Hepatocyte (in vitro differentiated cells): ENCODE measurements at regions not wholly inside any gene's neighbourhood (a gene's known extent, or its start where the extent isn't known, plus 50 kb on each side); places are given as distances from the start of the nearest gene placed in this dataset.

ENCODE experiments used
- DNase-seq: peaks from one replicate; pipeline ENCODE4 v3.0.0-alpha.2; 2016; ENCODE audit warnings: low spot score
- H2AFZ ChIP-seq: fragments of 200-600 bp; sonication (generic); 2 replicates; pipeline ENCODE4 v1.6.0; 2016; ENCODE audit warnings: antibody characterized with exemption, mild to moderate bottlenecking
- H3K27ac ChIP-seq: fragments of 200-600 bp; sonication (generic); 2 replicates; pipeline ENCODE4 v1.5.1; 2016; ENCODE audit warnings: mild to moderate bottlenecking
- H3K27me3 ChIP-seq: fragments of 200-600 bp; sonication (generic); 2 replicates; pipeline ENCODE4 v1.6.1; 2016
- H3K36me3 ChIP-seq: fragments of 200-600 bp; sonication (generic); replicated peaks from 2 replicates; pipeline ENCODE4 v1.5.1; 2016; ENCODE audit warnings: low read depth; ENCODE audit not compliant: insufficient read depth
- H3K4me1 ChIP-seq: fragments of 200-600 bp; sonication (generic); 2 replicates; pipeline ENCODE4 v1.5.1; 2016; ENCODE audit warnings: mild to moderate bottlenecking, moderate library complexity; ENCODE audit not compliant: insufficient read depth
- H3K4me2 ChIP-seq: fragments of 200-600 bp; sonication (generic); 2 replicates; pipeline ENCODE4 v1.6.0; 2016
- H3K4me3 ChIP-seq: fragments of 200-600 bp; sonication (generic); 2 replicates; pipeline ENCODE4 v1.5.1; 2016; ENCODE audit warnings: mild to moderate bottlenecking
- H3K79me2 ChIP-seq: fragments of 200-600 bp; sonication (generic); 2 replicates; pipeline ENCODE4 v1.6.0; 2017; ENCODE audit warnings: mild to moderate bottlenecking
- H3K9me2 ChIP-seq: fragments of 200-600 bp; sonication (generic); replicated peaks from 2 replicates; pipeline ENCODE4 v1.6.0; 2017; ENCODE audit warnings: mild to moderate bottlenecking; ENCODE audit not compliant: insufficient read depth
- H3K9me3 ChIP-seq: fragments of 200-600 bp; sonication (generic); 2 replicates; pipeline ENCODE4 v1.5.1; 2016; ENCODE audit warnings: low read depth, mild to moderate bottlenecking
- H4K20me1 ChIP-seq: fragments of 200-600 bp; sonication (generic); 2 replicates; pipeline ENCODE4 v1.6.0; 2016; ENCODE audit warnings: mild to moderate bottlenecking; ENCODE audit not compliant: insufficient read depth, poor library complexity, severe bottlenecking
- EZH2 ChIP-seq: fragments of 200-600 bp; sonication (generic); IDR thresholded peaks from 2 replicates; pipeline ENCODE4 v1.6.1; 2016; ENCODE audit warnings: antibody characterized with exemption, mild to moderate bottlenecking, borderline replicate concordance
- EZH2phosphoT487 ChIP-seq: fragments of 200-600 bp; sonication (generic); IDR thresholded peaks from one replicate; pipeline ENCODE4 v1.6.1; 2018; ENCODE audit warnings: antibody characterized with exemption, mild to moderate bottlenecking, low read depth, moderate library complexity; ENCODE audit not compliant: unreplicated experiment, severe bottlenecking
- WGBS: methylation state at CpG from one replicate; pipeline ENCODE4 v1.1.6; 2016; ENCODE audit warnings: low lambda C conversion rate; ENCODE audit errors: missing lambda C conversion rate; 5-methylcytosine and 5-hydroxymethylcytosine counted together
- TF ChIP-seq, protein P1 (sequence below): fragments of 200-600 bp; sonication (generic); IDR thresholded peaks from 2 replicates; pipeline ENCODE4 v1.5.1; 2016; ENCODE audit warnings: antibody characterized with exemption, mild to moderate bottlenecking; ENCODE audit not compliant: poor library complexity

DNA sequence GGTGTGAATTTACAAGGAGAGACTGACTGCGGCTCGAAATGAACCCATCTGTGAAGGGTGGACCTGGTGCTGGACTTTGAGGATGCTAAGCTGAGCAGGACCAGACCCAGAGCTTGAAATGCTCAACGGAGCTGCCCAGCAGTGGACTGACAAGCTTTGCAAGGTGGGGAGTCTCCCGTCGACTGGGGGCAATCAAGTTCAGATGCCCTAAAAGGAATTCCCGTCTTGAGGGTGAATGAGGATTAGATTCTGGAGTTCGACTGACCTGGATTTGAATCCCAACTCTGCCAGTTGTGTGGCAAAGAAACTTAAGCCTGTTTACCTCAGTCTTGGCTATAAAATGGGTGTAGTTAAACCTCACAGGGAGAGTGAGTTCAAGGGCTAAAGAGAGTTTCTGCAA is 204.4 kb upstream of the LHX5 start:
- Histone ChIP-seq H3K27me3 (peaks cover 25% of the 10 kb centered on the region), H3K79me2 (no peaks in the 10 kb centered on the region), H3K4me1 (no peaks in the 10 kb centered on the region), H3K4me2 (no peak overlapping the region), H3K36me3 (no peaks in the 10 kb centered on the region), H2AFZ (no peak overlapping the region), H3K9me3 (no peaks in the 10 kb centered on the region), H3K27ac (no peak overlapping the region), H4K20me1 (no peaks in the 10 kb centered on the region), H3K9me2 (no peaks in the 10 kb centered on the region), H3K4me3 (no peak overlapping the region)
- WGBS = 91% methylated on average over 7 of the region's 7 CpGs
- no peak for DNase-seq
- no peak for TF ChIP-seq EZH2phosphoT487
- no peak for TF ChIP-seq EZH2
- TF ChIP-seq, protein P1, sequence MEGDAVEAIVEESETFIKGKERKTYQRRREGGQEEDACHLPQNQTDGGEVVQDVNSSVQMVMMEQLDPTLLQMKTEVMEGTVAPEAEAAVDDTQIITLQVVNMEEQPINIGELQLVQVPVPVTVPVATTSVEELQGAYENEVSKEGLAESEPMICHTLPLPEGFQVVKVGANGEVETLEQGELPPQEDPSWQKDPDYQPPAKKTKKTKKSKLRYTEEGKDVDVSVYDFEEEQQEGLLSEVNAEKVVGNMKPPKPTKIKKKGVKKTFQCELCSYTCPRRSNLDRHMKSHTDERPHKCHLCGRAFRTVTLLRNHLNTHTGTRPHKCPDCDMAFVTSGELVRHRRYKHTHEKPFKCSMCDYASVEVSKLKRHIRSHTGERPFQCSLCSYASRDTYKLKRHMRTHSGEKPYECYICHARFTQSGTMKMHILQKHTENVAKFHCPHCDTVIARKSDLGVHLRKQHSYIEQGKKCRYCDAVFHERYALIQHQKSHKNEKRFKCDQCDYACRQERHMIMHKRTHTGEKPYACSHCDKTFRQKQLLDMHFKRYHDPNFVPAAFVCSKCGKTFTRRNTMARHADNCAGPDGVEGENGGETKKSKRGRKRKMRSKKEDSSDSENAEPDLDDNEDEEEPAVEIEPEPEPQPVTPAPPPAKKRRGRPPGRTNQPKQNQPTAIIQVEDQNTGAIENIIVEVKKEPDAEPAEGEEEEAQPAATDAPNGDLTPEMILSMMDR = no peak

DNA sequence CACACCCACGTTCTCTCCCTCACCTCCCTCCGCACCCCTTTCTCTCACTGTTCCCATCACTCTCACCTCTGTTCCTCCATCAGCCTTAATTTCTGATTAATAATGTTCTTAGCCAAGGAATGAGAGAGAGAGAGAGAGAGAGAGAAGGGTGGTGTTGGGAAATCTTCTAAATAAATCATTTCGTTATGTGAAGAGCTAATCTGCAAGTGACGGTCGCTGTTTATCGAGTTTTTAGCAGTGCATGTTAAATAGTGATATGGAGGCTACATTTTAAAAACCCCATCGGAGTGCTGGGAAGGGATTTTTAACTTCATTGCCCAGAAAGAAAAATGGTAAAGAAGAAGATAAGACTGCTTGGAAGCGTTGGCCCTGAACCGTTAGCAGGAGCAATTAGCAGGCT is 203.3 kb upstream of the LHX5 start:
- Histone ChIP-seq H3K4me2 (no peak overlapping the region), H3K9me3 (no peaks in the 10 kb centered on the region), H2AFZ (no peak overlapping the region), H4K20me1 (no peaks in the 10 kb centered on the region), H3K4me1 (no peaks in the 10 kb centered on the region), H3K36me3 (no peaks in the 10 kb centered on the region), H3K27me3 (peaks cover 25% of the 10 kb centered on the region), H3K27ac (no peak overlapping the region), H3K4me3 (no peak overlapping the region), H3K9me2 (no peaks in the 10 kb centered on the region), H3K79me2 (no peaks in the 10 kb centered on the region)
- TF ChIP-seq EZH2 (no peak), EZH2phosphoT487 (no peak)
- TF ChIP-seq, protein P1 = no peak
- 70% methylated on average over 9 of the region's 9 CpGs for WGBS
- no peak for DNase-seq

DNA sequence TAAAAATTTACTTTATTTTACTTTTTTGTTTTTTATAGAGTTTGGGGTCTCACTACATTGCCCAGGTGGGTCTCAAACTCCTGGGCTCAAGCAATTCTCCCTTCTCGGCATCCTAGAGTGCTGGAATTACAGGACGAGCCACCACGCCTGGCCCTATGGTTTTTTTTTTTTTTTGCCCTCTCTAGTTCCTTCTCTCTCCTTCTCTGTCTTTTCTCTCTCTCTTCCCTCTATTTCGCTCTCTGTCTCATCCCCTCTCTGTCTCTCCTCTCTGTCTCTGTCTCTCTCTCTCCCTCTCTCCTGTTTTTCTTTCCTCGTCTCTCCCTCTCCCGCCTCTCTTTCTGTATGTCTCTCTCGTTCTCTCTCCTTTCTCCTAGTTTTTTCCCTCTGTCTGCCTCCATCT is 202.6 kb upstream of the LHX5 start:
- peaks cover 25% of the 10 kb centered on the region for H3K27me3 ChIP-seq
- no peak overlapping the region for H3K4me2 ChIP-seq
- no peaks in the 10 kb centered on the region for H3K4me1 ChIP-seq
- H3K4me3 ChIP-seq = no peak overlapping the region
- no peaks in the 10 kb centered on the region for H3K79me2 ChIP-seq
- H3K27ac ChIP-seq = no peak overlapping the region
- TF ChIP-seq EZH2phosphoT487 (no peak), EZH2 (no peak)
- TF ChIP-seq, protein P1 = no peak
- WGBS = 90% methylated on average over 4 of the region's 7 CpGs
- DNase-seq = no peak
- H4K20me1 ChIP-seq = no peaks in the 10 kb centered on the region
- no peaks in the 10 kb centered on the region for H3K9me2 ChIP-seq
- H2AFZ ChIP-seq = no peak overlapping the region
- H3K36me3 ChIP-seq = no peaks in the 10 kb centered on the region
- H3K9me3 ChIP-seq = no peaks in the 10 kb centered on the region
